Ishikawa (cell line): ENCODE measurements at regions not wholly inside any gene's neighbourhood (a gene's known extent, or its start where the extent isn't known, plus 50 kb on each side); places are given as distances from the start of the nearest gene placed in this dataset.

Source experiments
- CEBPB ChIP-seq: IDR thresholded peaks from 2 replicates; pipeline ENCODE4 v1.6.1; 2012
- CREB1 ChIP-seq: IDR thresholded peaks from 2 replicates; pipeline ENCODE4 v1.6.1; 2012; ENCODE audit warnings: low read depth
- EGR1 ChIP-seq: IDR thresholded peaks from 2 replicates; pipeline ENCODE4 v1.6.1; 2012
- EP300 ChIP-seq: IDR thresholded peaks from 2 replicates; pipeline ENCODE4 v1.6.1; 2012; ENCODE audit warnings: borderline replicate concordance
- FOXM1 ChIP-seq: IDR thresholded peaks from 2 replicates; pipeline ENCODE4 v1.6.1; 2012; ENCODE audit warnings: low read depth, borderline replicate concordance
- MAX ChIP-seq: IDR thresholded peaks from 2 replicates; pipeline ENCODE4 v1.6.1; 2012
- NFIC ChIP-seq: IDR thresholded peaks from 2 replicates; pipeline ENCODE4 v1.6.1; 2012
- RAD21 ChIP-seq: IDR thresholded peaks from 2 replicates; pipeline ENCODE4 v1.6.1; 2012; ENCODE audit warnings: low read depth
- REST ChIP-seq: IDR thresholded peaks from 2 replicates; pipeline ENCODE4 v1.6.1; 2012; ENCODE audit warnings: low read depth, mild to moderate bottlenecking
- TAF1 ChIP-seq: IDR thresholded peaks from 2 replicates; pipeline ENCODE4 v1.6.1; 2012; ENCODE audit warnings: low read depth, mild to moderate bottlenecking
- TCF12 ChIP-seq: IDR thresholded peaks from 2 replicates; pipeline ENCODE4 v1.6.1; 2012; ENCODE audit warnings: low read depth
- TEAD4 ChIP-seq: IDR thresholded peaks from 2 replicates; pipeline ENCODE4 v1.6.1; 2012
- USF1 ChIP-seq: IDR thresholded peaks from 2 replicates; pipeline ENCODE4 v1.6.1; 2012
- YY1 ChIP-seq: IDR thresholded peaks from 2 replicates; pipeline ENCODE4 v1.6.1; 2012; ENCODE audit warnings: low read depth
- ZBTB7A ChIP-seq: IDR thresholded peaks from 2 replicates; pipeline ENCODE4 v1.6.1; 2012; ENCODE audit warnings: low read depth

GRCh38 chr3:55309336-55309735 lies 177.8 kb downstream of the WNT5A start:
- TF ChIP-seq EP300 (no peak), USF1 (no peak), CREB1 (no peak), REST (no peak), TEAD4 (no peak), MAX (no peak), TAF1 (no peak), RAD21 (no peak), YY1 (no peak), CEBPB (no peak), NFIC (no peak)

GRCh38 chr3:55307622-55308021 lies 179.5 kb downstream of the WNT5A start:
- no peak for TF ChIP-seq TEAD4
- no peak for TF ChIP-seq FOXM1
- TF ChIP-seq CREB1, result no peak
- TF ChIP-seq NFIC, result no peak
- no peak for TF ChIP-seq RAD21
- TF ChIP-seq TAF1, result no peak
- TF ChIP-seq TCF12, result no peak
- no peak for TF ChIP-seq YY1
- TF ChIP-seq CEBPB, result no peak
- no peak for TF ChIP-seq USF1
- no peak for TF ChIP-seq REST
- TF ChIP-seq EGR1, result no peak
- no peak for TF ChIP-seq EP300
- TF ChIP-seq MAX, result no peak
- no peak for TF ChIP-seq ZBTB7A

GRCh38 chr3:55305696-55306485 lies 181.2 kb downstream of the WNT5A start:
- no peak for TF ChIP-seq YY1
- no peak for TF ChIP-seq CREB1
- TF ChIP-seq TEAD4, result no peak
- TF ChIP-seq RAD21, result no peak
- no peak for TF ChIP-seq REST
- no peak for TF ChIP-seq TCF12
- no peak for TF ChIP-seq EGR1
- TF ChIP-seq USF1, result no peak

- TF ChIP-seq ZBTB7A (no peak), CREB1 (no peak), FOXM1 (no peak), EP300 (no peak), YY1 (no peak), TEAD4 (no peak), USF1 (no peak), EGR1 (no peak), NFIC (no peak), CEBPB (no peak), TCF12 (no peak), REST (no peak)
Measured at GRCh38 chr3:55300701-55301100, 186.4 kb downstream of the WNT5A start.
